HG03159 (cell line): ENCODE measurements at regions not wholly inside any gene's neighbourhood (a gene's known extent, or its start where the extent isn't known, plus 50 kb on each side); places are given as distances from the start of the nearest gene placed in this dataset.
"Not testable (repeated sequence)": the region's sequence is repeated elsewhere in the genome, so short reads cannot be mapped to it uniquely, and the experiment has no call there.

Experiments used
- ATAC-seq: cut with Tn5 transposase; IDR thresholded peaks from one replicate; pipeline ENCODE4 v1.9.1; 2021; ENCODE audit warnings: mild to moderate bottlenecking, moderate library complexity; ENCODE audit not compliant: unreplicated experiment

- no peak for ATAC-seq
Measured at GRCh38 chr10:2076528-2076927, 339.2 kb upstream of the ADARB2 start.

GRCh38 chr10:2067015-2067414 is 329.7 kb upstream of the ADARB2 start:
- no peak for ATAC-seq

GRCh38 chr10:2054728-2055127 is 317.4 kb upstream of the ADARB2 start:
- ATAC-seq = no peak

GRCh38 chr10:2053805-2054204 is 316.5 kb upstream of the ADARB2 start:
- no peak for ATAC-seq

GRCh38 chr10:2051108-2051507 is 313.8 kb upstream of the ADARB2 start:
- ATAC-seq = no peak

GRCh38 chr10:2049560-2049959 is 312.2 kb upstream of the ADARB2 start:
- no peak for ATAC-seq

- no peak for ATAC-seq
Measured at GRCh38 chr10:2048337-2048973, 311.1 kb upstream of the ADARB2 start.

- ATAC-seq = no peak
Measured at GRCh38 chr10:2047679-2048078, 310.4 kb upstream of the ADARB2 start.

GRCh38 chr10:2043379-2043778 is 306.1 kb upstream of the ADARB2 start:
- ATAC-seq = no peak

GRCh38 chr10:2038036-2038435 is 300.7 kb upstream of the ADARB2 start:
- ATAC-seq = no peak

GRCh38 chr10:2037246-2037645 is 299.9 kb upstream of the ADARB2 start:
- ATAC-seq = no peak

- ATAC-seq = no peak
Measured at GRCh38 chr10:2036209-2036608, 298.9 kb upstream of the ADARB2 start.

- ATAC-seq = no peak
Measured at GRCh38 chr10:2030046-2030445, 292.7 kb upstream of the ADARB2 start.

GRCh38 chr10:2026936-2027335 is 289.6 kb upstream of the ADARB2 start:
- ATAC-seq = no peak

- ATAC-seq = not testable (repeated sequence)
Measured at GRCh38 chr10:2024750-2025149, 287.4 kb upstream of the ADARB2 start.

- no peak for ATAC-seq
Measured at GRCh38 chr10:2023687-2024086, 286.4 kb upstream of the ADARB2 start.

- ATAC-seq = no peak
Measured at GRCh38 chr10:2022401-2022800, 285.1 kb upstream of the ADARB2 start.

GRCh38 chr10:2020836-2021235 is 283.5 kb upstream of the ADARB2 start:
- ATAC-seq = no peak

GRCh38 chr10:2019803-2020202 is 282.5 kb upstream of the ADARB2 start:
- ATAC-seq = no peak

- ATAC-seq = no peak
Measured at GRCh38 chr10:2019281-2019680, 282.0 kb upstream of the ADARB2 start.

- ATAC-seq = no peak
Measured at GRCh38 chr10:2014541-2014940, 277.2 kb upstream of the ADARB2 start.

- ATAC-seq = no peak
Measured at GRCh38 chr10:2012209-2012608, 274.9 kb upstream of the ADARB2 start.

- ATAC-seq = no peak
Measured at GRCh38 chr10:2011106-2011716, 273.9 kb upstream of the ADARB2 start.
